HG02852 (cell line): ENCODE measurements at regions not wholly inside any gene's neighbourhood (a gene's known extent, or its start where the extent isn't known, plus 50 kb on each side); places are given as distances from the start of the nearest gene placed in this dataset.
"Not testable (repeated sequence)": the region's sequence is repeated elsewhere in the genome, so short reads cannot be mapped to it uniquely, and the experiment has no call there.

Experiments used
- ATAC-seq: cut with Tn5 transposase; IDR thresholded peaks from one replicate; pipeline ENCODE4 v1.9.1; 2021; ENCODE audit warnings: mild to moderate bottlenecking, moderate library complexity; ENCODE audit not compliant: unreplicated experiment

DNA sequence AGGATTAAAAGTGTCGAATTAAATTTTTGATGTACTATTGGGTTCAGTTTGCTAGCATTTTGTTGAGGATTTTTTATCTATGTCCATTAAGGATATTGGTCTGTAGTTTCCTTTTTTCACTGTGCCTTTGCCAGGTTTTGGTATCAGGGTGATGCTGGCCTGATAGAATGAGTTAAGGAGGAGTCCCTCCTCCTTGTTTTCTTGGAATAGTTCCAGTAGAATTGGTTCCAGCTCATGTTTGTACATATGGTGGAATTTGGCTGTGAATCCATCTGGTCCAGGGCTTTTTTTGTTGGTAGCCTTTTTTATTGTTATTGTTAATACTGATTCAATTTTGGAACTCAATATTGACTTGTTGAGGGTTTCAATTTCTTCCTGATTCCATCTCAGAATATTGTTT, 141.8 kb downstream of the SIM1 start:
- ATAC-seq: no peak

DNA sequence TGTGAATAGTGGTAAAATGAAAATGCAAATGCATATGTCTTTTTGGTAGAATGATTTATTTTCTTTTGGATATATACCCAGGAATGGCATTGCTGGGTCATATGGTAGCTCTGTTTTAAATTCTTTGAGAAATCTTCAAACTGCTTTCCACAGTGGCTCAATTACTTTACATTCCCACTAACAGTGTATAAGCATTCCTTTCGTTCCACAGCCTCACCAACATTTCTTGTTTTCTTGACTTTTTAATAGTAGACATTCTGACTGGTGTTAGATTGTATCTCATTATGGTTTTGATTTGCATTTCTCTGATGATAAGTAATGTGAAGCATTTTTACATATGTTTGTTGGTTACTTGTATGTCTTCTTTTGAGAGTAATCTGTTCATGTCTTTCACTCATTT, 144.0 kb downstream of the SIM1 start:
- no peak for ATAC-seq

DNA sequence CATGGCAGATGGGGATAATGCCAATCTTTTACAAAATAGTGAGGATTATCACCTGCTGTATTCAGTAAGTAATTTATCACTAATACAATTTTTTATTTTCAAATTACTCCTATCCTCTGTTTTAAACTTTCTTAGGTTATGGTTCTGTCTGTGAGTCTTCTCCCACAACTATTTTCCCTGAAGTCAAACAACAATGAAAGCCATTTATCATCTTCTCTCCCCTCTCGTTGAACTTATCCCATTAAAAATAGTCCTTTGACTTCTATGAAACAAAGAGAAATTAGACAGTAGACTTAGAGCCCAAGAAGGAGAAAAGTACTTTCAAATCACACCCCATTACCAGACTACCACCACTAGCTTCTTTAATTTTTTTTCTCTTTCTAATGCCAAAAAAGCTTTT, 147.7 kb downstream of the SIM1 start:
- ATAC-seq: no peak

DNA sequence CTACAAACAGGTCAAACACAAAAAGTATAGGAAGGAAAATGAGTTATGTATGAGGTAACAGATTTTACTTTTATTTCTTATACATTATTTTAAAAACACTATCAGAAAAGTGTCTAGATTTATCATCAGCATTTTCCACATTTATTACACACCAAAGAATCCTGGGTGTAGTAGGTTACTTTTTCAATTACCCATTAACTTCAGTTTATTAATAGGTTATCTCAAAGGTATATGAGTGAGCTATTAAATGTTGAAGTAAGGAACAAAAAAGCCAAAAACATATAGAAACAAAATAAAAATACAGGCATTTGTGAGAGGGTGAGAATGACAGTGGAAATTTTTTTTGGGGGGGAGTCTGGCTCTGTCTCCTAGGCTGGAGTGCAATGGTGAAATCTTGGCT, 150.5 kb downstream of the SIM1 start:
- ATAC-seq: no peak

DNA sequence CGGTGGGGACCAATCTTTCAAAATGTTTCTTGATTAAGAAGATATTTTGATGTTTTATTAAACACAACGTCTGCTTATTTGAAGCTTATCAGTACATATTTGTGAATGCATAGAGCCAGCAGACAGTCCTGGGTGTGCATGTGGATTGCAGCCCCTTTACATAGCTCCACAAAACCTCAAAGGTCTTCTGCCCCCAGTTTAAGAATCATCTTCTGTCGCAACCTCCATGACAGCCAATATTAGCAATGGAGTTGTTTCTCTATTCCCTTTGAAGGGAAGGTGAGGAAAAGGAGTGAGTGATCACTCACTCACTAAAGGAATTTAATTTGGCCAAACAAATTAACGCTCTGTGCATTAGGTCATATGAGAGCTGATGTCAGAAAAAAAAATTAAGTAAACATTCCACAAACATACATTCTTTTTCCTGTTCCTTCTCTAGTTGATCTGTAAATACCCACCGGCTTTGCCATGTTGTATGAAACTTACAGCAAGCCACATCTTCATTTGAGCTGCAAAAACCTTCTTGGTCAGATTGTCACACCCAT, 152.9 kb downstream of the SIM1 start:
- ATAC-seq: no peak

DNA sequence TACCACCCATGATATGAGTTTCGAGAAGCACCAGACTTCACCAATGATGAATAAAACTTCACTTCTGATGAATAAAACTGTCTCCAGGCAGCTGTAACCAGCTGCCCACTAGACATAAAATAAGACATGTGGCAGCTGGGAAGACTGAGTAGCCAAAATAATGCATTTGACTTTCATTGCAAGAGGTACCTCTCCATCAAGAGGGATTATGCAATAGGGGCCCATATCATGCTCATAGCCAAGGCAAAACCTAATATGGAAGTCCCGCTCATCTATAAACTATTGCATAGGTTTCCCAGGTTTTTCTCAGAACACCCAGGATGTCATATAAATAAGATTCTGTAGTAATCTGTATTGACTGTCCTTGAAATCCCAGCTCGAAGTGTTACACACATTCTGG, 155.5 kb downstream of the SIM1 start:
- ATAC-seq: no peak

DNA sequence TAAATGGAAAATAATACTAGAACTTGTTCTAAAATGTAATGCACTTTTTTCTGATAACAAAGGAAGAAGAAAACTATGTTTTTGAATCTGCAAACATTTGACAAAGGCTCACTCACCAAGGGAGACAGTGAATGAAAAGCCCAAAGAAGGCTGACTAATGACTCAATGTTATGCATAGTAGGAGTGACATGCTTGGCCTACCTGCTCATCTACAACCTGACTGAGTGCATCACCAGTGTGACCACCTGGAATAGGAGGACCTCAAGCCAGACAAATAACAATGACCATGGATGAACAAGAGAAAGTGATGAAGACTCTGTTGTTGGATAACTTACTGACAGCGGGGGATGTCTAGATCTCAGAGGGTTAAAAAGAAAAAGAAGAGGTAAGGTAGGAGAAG, 157.2 kb downstream of the SIM1 start:
- no peak for ATAC-seq

DNA sequence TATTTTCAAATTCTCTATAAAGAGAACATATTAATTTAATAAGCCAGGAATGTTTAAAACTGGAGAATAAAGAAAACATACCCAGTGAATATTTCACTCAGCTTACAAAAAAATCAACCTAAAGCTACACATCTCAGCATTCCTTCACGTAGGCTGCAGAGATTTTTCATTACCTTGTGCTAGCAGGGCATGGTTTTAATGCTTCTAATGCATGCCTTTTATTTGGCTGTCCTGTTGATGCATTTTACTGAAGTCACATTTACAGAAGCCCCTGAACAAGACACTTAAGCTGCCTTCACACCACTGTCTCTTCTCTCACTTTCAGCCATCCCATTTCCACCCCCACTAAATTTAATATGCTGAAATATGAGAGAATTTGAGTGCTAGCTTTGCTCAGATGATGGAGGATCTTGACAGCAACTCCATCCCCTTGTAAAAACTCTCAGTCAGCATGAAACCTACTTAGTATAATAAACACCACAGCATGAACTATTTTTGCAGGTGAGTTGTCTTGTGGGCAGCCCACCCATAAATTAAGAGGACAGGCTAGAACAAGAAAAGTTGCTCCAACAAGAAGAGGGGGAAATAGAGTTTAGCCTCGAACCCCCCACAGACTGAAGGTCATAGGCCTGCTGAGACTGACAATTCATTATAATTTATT, 159.4 kb downstream of the SIM1 start:
- no peak for ATAC-seq

DNA sequence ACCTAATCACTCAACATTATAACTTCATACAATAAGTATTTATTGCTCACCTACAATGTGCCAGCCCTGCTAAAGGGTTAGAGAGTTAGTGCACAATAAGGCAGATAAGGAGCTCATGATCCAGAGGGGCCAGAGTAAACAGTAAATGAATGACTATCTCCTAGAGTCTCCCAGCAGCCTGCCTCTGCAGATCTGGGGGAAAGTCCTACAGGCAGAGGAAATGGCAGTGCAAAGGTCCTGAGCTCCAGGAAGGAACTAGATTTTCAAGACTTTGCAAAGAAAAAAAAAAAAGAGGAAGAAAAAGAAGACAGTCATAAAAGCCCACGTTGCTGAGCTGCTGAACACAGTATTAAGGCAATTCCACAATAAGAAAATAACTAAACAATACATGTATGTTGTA, 160.1 kb downstream of the SIM1 start:
- ATAC-seq: no peak

DNA sequence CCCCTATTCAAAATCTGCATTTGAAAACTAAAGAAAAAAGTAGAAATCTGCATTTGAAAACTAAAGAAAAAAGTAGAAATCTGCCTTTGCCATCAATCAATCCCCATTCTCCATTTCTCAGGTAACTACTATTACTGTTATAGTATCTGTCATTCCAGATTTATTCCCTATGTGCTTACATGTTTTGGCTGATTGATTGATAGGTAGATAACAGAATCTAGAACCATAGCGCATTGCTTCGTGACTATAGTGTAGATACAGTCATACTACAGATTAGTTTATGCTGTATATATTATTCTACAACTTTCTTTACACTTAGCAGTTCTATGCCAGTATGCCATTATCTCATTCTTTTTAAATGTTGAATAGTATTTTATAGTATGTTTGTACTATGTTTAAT, 163.0 kb downstream of the SIM1 start:
- no peak for ATAC-seq

DNA sequence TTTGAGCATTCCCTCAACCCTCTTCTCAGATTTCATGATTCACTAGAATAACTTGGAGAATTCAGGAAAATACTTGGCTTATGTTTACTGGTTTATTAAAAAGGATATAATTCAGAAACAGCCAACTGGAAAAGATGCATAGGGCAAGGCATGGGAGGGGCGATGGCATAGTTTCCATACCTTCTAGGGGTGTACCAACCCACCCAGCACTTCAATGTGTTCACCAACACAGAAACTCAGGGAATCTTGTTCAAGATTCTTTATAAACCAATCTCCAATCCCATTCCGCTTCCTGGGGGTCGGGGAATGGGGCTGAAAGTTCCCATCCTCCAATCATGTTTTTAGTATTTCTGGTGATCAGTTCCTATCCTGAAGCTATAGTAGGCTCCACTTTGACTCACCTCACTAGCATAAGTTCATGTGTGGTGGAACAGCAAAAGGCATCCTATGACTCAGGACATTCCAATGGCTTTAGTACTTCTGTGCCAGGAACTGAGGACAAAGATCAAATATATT, 164.4 kb downstream of the SIM1 start:
- no peak for ATAC-seq

DNA sequence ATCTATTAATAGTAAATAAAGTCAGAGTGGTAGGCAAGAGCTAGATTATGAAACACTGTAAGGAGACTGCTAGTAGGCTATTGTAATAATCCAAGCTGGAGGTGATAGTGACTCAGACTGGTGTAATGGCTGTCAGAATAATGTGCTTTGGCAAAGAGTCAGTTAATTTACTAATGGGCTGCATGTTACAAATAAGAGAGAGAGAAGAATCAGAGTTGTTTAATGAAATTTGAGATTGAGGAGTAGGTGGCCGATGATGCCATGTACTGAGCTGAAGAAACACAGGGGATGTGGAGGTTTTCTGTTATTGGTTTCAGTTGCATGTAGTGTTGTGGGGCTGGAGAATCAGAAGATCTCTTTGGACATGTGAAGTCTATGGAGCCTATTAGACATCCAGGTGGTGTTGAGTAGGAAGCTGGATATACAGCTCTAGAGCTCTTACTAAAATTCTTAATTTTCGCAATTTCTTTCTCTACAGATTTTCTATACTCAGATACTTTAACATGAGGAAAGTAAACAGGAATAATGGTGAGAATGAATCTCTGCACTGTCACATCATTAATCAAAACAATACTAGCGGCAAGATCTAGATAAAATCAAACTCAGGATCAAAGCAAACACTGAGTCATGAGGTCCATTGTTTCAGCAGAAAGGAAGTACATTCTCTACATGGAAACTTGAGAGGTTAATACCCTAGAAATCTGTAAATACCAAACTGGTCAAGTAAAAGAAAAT, 167.7 kb downstream of the SIM1 start:
- ATAC-seq: no peak

DNA sequence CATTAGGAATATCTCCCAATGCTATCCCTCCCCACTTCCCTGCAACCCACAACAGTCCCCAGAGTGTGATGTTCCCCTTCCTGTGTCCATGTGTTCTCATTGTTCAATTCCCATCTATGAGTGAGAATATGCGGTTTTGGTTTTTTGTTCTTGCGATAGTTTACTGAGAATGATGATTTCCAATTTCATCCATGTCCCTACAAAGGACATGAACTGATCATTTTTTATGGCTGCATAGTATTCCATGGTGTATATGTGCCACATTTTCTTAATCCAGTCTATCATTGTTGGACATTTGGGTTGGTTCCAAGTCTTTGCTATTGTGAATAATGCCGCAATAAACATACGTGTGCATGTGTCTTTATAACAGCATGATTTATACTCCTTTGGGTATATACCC, 169.5 kb downstream of the SIM1 start:
- not testable (repeated sequence) for ATAC-seq

DNA sequence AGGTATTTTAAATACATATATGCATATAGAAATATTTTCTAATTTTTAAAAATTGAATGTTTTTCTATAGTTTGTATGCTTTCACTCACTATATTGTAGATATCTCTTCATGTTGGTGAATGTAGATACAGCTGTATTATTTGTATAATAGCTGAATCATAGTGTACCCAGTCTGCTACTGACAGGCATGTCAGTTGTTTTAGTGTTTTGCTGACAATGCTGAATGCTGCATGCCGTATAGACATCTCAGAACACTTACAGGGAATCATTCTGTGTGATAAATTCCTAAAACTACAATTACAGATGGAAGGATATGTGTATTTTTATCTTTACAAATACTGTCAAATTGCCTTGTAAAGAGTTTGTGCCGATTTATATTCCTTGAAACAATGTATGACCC, 175.4 kb downstream of the SIM1 start:
- no peak for ATAC-seq

DNA sequence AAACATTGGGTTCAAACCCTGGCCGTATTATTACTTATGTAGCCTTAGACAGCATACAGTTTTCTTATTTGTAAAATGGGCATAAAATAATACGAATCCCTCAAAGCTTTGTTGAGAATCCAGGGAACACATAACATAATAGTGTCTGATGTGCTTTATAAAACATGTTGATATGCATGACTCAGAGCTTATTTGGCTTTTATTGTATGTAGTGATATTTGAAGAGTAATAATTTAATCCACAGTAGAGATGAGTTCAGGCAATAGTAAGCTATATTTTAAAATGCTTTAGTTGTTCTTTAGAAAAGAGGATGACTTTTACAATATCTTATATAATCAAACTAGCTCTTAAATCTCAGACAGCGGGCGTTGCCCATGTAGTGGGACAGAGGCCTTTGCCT, 176.4 kb downstream of the SIM1 start:
- ATAC-seq: no peak

DNA sequence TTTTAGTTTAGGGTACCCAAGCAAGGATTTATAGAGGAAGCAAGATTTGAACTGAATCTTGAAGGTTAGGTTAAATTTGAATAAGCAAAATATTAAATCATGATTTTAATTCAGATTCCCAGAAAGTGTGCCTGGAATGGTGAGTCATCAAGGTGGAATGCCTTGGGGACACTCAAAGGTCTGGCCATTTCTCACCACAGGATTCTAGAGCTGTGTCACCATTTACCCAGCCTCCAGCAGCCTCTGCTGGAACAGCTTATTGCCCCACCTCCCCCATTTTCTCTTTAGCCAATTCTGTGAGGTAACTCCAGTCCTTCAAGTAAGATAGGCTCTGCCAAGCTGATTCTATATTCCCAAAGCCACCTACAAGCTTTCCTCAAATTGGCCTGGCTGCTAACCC, 181.4 kb downstream of the SIM1 start:
- no peak for ATAC-seq

DNA sequence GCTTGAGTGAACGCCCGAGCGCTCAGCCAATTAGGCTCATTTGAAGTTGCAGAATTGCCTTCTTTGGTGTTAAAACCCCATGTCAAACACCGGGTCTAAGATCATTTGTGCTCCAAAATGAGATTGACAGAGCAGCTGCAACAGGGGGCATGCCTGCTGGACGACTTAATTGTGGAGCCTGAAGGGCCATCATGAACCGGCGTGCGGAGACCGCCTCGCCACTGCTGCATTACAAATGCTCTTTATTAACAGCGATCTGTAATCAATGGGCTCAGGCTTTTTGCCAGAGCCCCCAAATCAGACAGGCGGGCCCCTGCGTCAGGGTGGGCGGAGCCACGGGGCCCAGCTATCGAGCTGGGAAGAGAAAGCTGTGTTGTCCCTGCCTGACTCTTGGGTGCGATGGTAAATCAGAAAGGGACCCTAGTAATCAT, 183.2 kb downstream of the SIM1 start:
- no peak for ATAC-seq

DNA sequence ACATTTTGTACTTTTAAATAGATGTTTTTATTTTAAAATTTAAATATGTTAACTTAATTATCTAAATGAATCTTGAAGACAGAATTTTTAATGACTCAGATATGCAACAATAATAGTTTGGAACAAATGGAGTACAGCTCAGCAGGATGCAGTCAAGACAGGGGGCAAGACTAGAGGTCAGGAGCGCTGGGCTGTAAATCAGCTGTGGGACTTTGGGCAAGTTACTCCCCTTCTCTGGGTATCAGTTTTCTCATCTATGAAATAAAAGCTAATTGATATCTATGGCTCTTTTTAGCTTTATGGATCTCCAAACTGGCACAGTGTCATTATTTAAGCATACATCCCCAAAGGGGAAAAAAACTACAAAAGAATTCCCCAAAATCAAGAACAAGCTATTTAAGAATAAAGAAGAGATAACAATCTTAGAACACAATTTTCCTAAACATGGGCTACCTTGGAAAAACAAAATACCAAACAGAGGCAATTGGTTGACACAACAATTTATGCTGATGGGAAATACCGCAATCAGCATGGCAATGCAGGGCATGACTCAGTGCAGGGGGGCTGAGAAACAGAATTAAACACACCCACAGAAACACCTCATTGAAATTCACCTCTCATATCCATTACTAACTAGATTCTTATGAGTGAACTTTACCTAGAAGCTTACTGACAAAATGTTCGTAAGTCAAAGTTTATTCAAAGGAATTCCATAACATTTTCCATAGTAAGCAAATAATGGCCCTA, 188.2 kb downstream of the SIM1 start:
- ATAC-seq: no peak

DNA sequence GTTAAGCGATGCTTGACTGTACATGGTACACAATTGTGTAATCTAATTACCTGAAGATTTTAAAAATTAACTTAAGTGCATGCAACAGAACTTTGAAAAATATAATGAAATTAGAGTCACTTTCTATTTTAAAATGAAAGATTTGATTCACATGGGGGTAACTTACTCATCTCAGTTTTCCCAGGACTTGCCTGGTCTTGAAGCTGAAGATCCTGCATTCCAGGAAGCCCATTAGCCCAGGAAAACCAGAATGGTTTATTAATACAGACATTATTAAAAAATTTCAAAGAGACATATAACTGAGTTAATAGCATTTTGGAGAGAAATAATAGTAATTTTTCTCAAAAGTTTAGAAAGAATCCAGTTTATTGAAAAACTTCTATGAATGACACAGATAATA, 190.6 kb downstream of the SIM1 start:
- no peak for ATAC-seq

DNA sequence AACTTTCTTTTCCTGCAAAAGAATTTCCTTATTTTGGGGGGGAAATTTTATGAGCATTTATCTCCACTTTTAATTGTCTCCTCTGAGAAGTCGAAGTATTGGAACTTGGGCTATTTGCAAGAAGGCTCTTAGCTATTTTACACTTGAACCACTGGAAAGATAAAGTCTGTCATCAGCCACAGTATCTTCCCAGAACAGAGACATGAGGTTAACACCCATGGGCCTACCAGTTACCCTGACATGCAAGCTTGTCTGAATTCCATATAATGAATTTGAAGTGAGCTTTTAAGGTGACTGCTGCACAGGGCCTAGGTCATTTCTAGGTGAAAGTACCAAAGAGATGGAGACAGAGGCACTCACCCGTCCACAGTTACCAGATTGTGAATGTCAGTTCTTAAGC, 193.1 kb downstream of the SIM1 start:
- ATAC-seq: no peak

DNA sequence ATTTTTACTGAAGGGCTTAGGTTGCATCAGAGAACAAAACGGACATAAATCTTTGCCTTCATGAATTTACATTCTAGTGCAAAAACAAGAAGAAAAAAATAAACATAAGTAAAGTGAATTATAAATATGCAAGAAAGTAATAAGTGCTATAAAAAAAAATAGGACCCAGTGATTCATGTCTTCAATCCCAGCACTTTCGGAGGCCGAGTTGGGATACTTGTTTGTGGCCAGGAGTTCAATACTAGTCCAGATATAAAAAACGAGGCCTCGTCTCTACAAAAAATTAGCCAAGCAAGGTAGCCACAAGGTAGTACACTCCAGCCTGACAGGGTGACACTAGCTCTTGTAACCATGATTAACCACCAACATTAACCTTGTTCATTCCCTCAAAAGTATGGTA, 193.5 kb downstream of the SIM1 start:
- no peak for ATAC-seq

DNA sequence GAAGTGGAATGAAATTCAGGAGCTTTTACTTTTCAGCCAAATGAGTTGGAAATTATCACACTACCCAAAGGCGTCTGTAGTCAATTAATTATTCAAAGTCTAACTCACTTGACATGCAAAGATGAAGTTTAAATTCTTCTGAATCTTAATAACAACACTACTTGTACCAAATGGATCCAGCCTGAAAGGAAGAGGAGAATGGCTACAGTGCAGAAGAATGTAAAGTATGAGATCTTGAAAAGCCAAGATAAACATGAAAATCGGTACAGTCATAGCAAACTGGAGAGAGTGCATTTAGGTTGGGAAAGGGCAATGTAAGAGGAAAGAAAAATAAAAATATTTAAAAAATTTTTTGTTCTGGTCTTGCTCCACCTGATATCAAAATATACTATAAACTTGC, 195.5 kb downstream of the SIM1 start:
- no peak for ATAC-seq
